Transverse colon (tissue), 4 donors: ENCODE measurements at regions not wholly inside any gene's neighbourhood (a gene's known extent, or its start where the extent isn't known, plus 50 kb on each side); places are given as distances from the start of the nearest gene placed in this dataset.

Source experiments
- DNase-seq: peaks from one replicate; pipeline ENCODE4 v3.0.0-alpha.2; 2019
- H3K27ac ChIP-seq, 4 donors: fragments of 200-600 bp; sonication (generic); 2 replicates each; pipeline ENCODE4 v1.5.1; 2016 to 2018; ENCODE audit warnings: inconsistent platforms in 4 of 4
- H3K27me3 ChIP-seq: fragments of 200-600 bp; sonication (generic); 2 replicates; pipeline ENCODE4 v1.5.1; 2017; ENCODE audit warnings: inconsistent platforms
- H3K36me3 ChIP-seq, 4 donors: fragments of 200-600 bp; sonication (generic); 2 replicates each; pipeline ENCODE4 v1.5.1; 2017 to 2019; ENCODE audit warnings: inconsistent platforms in 4 of 4
- H3K4me1 ChIP-seq, 4 donors: fragments of 200-600 bp; sonication (generic); 2 replicates each; pipeline ENCODE4 v1.5.1; 2017 to 2020; ENCODE audit warnings: inconsistent platforms in 4 of 4
- H3K4me3 ChIP-seq, 4 donors: fragments of 200-600 bp; sonication (generic); 1 replicate in 1 of 4; 2 replicates in 3 of 4; pipeline versions ENCODE4 v1.5.1 to v1.6.1; 2017 to 2019; ENCODE audit warnings: inconsistent platforms in 4 of 4
- H3K9me3 ChIP-seq, 2 donors: fragments of 200-600 bp; sonication (generic); 2 replicates each; pipeline ENCODE4 v1.5.1; 2017 to 2019; ENCODE audit warnings: inconsistent platforms in 2 of 2
- CTCF ChIP-seq, 5 experiments: fragments of 200-600 bp in 3 of 5; fragments of 450-650 bp in 2 of 5; sonication (generic) in 3 of 5; IDR thresholded peaks; 1 replicate in 2 of 5; 2 replicates in 3 of 5; pipeline ENCODE4 v1.5.1; 2016 to 2017; ENCODE audit warnings: antibody characterized with exemption in 5 of 5, inconsistent platforms in 3 of 5, mild to moderate bottlenecking in 2 of 5, moderate library complexity in 1 of 5
- EP300 ChIP-seq: sonication (generic); formaldehyde crosslinking; IDR thresholded peaks from one replicate; pipeline ENCODE4 v1.6.1; 2017; ENCODE audit warnings: antibody characterized with exemption, low read depth
- POLR2A ChIP-seq: fragments of 450-650 bp; IDR thresholded peaks from one replicate; pipeline ENCODE4 v1.6.1; 2016; ENCODE audit warnings: antibody characterized with exemption, mild to moderate bottlenecking, moderate library complexity
- POLR2AphosphoS5 ChIP-seq, 3 donors: sonication (generic); formaldehyde crosslinking; IDR thresholded peaks; one replicate each; pipeline ENCODE4 v1.6.1; 2016; ENCODE audit warnings: antibody characterized with exemption in 3 of 3
- WGBS, 2 donors: methylation state at CpG; one replicate each; pipeline ENCODE4 v1.1.5; 2018; ENCODE audit warnings: low coverage in 1 of 2; 5-methylcytosine and 5-hydroxymethylcytosine counted together
- in situ Hi-C, 4 donors: fragments of 200-750 bp; cut with MboI; loops; one replicate each; pipeline versions ENCODE4 v1.15.0 to v1.15.1; 2017; ENCODE audit warnings: low sequenced_read_pairs in 3 of 4, low pct_ligation_motif_present in 1 of 4, low pct_unique_long_range_greater_than_20kb in 1 of 4
- intact Hi-C: fragments of 100-400 bp; cut with DNase I; formaldehyde crosslinking; loops from one replicate; pipeline ENCODE4 v1.15.1; 2023; ENCODE audit warnings: low total_unique reads

GRCh38 chr11:43579171-43579918, 101.2 kb upstream of the HSD17B12 start:
- Histone ChIP-seq H3K27me3 (peaks cover 100% of the 10 kb centered on the region), H3K9me3 (no peaks in the 10 kb centered on the region), H3K4me3 (peak overlapping the region; percentile 14 to 59 (median 30)), H3K4me1 (peaks cover 10 to 59% (median 31%) of the 10 kb centered on the region in 4 donors), H3K27ac (no peak overlapping the region), H3K36me3 (no peaks in the 10 kb centered on the region)
- WGBS, 2 donors: 1% methylated on average over 78 of the region's 83 CpGs; no CpG with 5 or more reads in 1 of the 2 donors
- in situ Hi-C loops (no loop called here), intact Hi-C loops (no loop called here)
- DNase-seq: no peak
- TF ChIP-seq EP300 (no peak), CTCF (IDR thresholded peaks at IDR 0.05) (peak in 1 of 5 experiments; percentile 14)

- Histone ChIP-seq H3K27ac (no peak overlapping the region), H3K4me3 (peak overlapping the region in 2 of 4 donors; percentile 38 to 59), H3K9me3 (no peaks in the 10 kb centered on the region), H3K36me3 (no peaks in the 10 kb centered on the region), H3K27me3 (peaks cover 100% of the 10 kb centered on the region), H3K4me1 (peaks cover 10 to 57% (median 31%) of the 10 kb centered on the region in 4 donors)
- 0% methylated on average over 5 of the region's 5 CpGs; no CpG with 5 or more reads in 1 of the 2 donors for WGBS, 2 donors
- no peak for DNase-seq
- TF ChIP-seq POLR2A (no peak), EP300 (no peak), CTCF (IDR thresholded peaks at IDR 0.05) (no peak), POLR2AphosphoS5 (IDR thresholded peaks at IDR 0.05) (no peak)
- in situ Hi-C loops (no loop called here), intact Hi-C loops (no loop called here)
Observed at GRCh38 chr11:43579919-43580276, 100.6 kb upstream of the HSD17B12 start.

GRCh38 chr11:43580735-43581369, 99.7 kb upstream of the HSD17B12 start:
- Histone ChIP-seq H3K4me1 (peaks cover 5 to 48% (median 23%) of the 10 kb centered on the region in 4 donors), H3K27me3 (peaks cover 100% of the 10 kb centered on the region), H3K9me3 (no peaks in the 10 kb centered on the region), H3K27ac (no peak overlapping the region), H3K36me3 (no peaks in the 10 kb centered on the region), H3K4me3 (peak overlapping the region in 1 of 4 donors; percentile 26)
- 0 to 7% methylated on average over 11 to 39 of the region's 39 CpGs for WGBS, 2 donors
- in situ Hi-C loops: no loop called here
- no peak for DNase-seq
- TF ChIP-seq EP300: no peak
- TF ChIP-seq POLR2A: no peak
- no peak for TF ChIP-seq POLR2AphosphoS5 (IDR thresholded peaks at IDR 0.05)
- no peak for TF ChIP-seq CTCF (IDR thresholded peaks at IDR 0.05)
- intact Hi-C loops: no loop called here

- in situ Hi-C loops (no loop called here), intact Hi-C loops (no loop called here)
- TF ChIP-seq CTCF (IDR thresholded peaks at IDR 0.05): no peak
- no peak for TF ChIP-seq POLR2AphosphoS5 (IDR thresholded peaks at IDR 0.05)
- no peak for TF ChIP-seq EP300
- TF ChIP-seq POLR2A: no peak
- Histone ChIP-seq H3K27ac (no peak overlapping the region), H3K4me3 (peak overlapping the region in 1 of 4 donors; percentile 26), H3K4me1 (peaks cover 5 to 41% (median 18%) of the 10 kb centered on the region in 4 donors), H3K9me3 (no peaks in the 10 kb centered on the region), H3K36me3 (no peaks in the 10 kb centered on the region), H3K27me3 (peaks cover 100% of the 10 kb centered on the region)
- 6% methylated on average over 37 of the region's 39 CpGs; no CpG with 5 or more reads in 1 of the 2 donors for WGBS, 2 donors
- DNase-seq: no peak
Observed at GRCh38 chr11:43581370-43582023, 99.0 kb upstream of the HSD17B12 start.
